GM19035 (cell line): ENCODE measurements at regions not wholly inside any gene's neighbourhood (a gene's known extent, or its start where the extent isn't known, plus 50 kb on each side); places are given as distances from the start of the nearest gene placed in this dataset.
A peak's percentile ranks its signal among the peaks of the same experiment; 100 is the strongest.

ENCODE experiments used
- ATAC-seq: cut with Tn5 transposase; IDR thresholded peaks from one replicate; pipeline ENCODE4 v1.9.1; 2021; ENCODE audit not compliant: unreplicated experiment

- ATAC-seq = no peak
These were observed 387.9 kb upstream of the ANO3 start for GRCh38 chr11:25943777-25944661.

DNA sequence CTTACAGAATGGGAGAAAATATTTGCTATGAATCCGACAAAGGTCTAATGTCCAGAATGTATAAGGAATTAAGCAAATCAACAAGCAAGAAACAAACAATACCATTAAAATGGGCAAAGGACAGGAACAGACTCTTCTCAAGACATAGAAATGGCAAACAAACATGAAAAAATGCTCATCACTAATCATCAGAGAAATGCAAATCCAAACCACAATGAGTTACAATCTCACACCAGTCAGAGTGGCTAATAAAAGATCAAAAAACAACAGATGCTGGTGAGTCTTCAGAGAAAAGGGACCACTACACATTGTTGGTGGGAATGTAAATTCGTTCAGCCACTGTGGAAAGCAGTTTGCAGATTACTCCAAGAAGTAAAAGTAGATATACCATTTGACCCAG lies 382.0 kb upstream of the ANO3 start:
- no peak for ATAC-seq

DNA sequence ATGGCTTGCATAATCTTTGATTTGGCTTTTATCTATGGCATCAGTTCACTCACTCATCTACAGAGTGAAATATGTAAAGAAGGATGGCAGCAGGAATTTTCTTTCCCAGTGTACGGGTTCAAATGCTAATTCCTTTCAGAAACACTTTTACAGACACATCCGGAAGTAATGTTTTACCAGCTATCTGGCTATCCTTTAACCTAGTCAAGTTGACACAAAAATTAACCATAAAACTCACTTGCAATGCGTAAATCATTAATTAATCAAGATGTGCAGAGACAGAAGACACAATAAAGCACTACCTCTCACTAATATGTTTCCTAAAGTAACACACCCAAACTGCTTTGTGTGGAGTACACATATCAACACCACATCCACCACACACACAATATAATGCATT lies 378.9 kb upstream of the ANO3 start:
- ATAC-seq = no peak

DNA sequence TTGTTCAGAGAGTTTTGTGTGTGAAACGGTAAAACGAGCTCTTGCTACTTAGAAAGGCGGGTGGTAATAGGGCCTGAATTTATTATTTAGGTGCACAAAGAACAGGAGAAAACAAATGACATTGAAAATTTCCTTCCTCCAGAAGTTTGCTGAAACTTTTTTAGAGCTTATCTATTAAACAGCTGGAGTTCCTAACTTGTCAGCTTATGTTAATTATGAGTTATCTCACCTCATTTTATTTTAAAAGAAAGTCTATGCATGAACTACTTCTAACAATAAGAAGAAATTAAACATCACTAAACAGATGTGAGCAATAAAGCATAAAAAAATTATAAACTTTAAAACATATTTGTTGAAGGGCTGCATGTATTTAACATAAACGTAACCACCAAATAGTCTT lies 373.9 kb upstream of the ANO3 start:
- ATAC-seq = no peak

DNA sequence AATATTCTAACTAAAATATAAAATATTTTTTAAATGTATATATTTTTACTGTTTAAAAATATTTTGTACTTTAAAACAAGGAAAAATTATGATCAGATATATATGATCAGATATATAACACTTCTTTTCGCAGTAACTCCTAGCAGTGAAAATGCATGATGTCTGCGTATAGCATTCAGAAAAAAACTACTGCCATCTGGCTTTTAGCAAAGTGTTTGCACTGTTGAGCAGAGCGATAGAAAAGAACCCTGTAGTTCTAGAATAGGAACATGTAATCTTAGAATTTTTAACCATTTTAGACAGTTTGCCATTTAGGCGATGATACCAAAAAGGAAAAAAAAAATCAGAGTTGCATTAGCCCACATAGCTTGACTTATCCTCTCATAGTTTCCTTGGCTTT lies 370.4 kb upstream of the ANO3 start:
- ATAC-seq = no peak

DNA sequence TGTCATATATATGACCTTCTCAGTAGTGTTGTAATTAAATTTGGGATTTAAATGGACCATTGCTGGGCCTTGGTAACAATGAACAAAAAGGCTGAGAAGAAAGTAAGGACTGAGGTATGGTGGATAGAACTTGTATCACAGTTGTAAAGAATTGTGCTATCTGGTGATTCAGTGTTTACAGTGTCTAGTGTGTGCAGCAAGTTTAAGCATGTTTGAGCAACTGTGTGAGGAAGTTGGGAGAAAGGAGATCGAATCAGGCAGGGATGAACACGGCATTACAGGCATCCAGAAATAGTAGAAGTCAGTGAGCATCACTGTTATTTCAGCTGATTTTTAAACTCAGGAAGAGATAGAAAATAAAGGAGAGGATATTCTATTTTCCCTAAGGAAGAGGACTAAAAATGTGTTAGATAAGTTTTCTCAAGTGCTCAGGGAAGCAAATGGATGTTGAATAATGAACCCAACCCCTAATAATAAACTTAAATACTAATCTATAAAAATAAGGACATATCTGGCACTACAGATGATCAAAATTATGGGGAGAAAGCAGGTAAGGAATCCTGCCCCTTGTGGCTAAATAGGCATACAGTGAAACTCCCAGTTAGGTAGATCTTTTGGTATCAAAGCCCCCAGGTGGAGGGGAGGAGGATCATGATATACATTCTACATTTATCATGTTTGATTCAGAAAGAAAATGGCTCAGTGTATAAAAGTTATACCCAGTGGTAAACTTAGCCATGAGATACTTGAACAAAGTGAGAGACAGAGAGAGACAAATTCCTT lies 361.0 kb upstream of the ANO3 start:
- no peak for ATAC-seq

GRCh38 chr11:25980091-25980490 lies 351.8 kb upstream of the ANO3 start:
- ATAC-seq = no peak

GRCh38 chr11:25981998-25982397 lies 349.9 kb upstream of the ANO3 start:
- ATAC-seq = peak; percentile 97

DNA sequence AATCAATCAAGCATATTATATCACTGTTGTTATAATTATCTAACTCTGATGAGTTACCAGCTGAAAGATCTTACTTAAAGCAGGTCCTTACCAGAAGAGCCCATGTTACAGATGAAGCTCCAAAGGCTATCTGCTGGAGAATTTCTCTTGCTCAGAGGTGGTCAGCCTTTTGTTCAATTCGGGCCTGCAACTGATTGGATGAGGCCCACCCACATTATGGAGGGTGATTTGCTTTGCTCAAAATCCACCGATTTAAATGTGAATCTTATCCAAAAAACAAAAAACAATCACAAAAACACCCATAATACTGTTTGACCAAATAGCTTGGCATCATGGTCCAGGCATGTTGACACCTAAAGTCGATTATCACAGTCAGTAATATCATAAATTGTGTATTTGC lies 348.6 kb upstream of the ANO3 start:
- ATAC-seq = no peak

- ATAC-seq = no peak
These were observed 343.8 kb upstream of the ANO3 start for GRCh38 chr11:25988178-25988577.

DNA sequence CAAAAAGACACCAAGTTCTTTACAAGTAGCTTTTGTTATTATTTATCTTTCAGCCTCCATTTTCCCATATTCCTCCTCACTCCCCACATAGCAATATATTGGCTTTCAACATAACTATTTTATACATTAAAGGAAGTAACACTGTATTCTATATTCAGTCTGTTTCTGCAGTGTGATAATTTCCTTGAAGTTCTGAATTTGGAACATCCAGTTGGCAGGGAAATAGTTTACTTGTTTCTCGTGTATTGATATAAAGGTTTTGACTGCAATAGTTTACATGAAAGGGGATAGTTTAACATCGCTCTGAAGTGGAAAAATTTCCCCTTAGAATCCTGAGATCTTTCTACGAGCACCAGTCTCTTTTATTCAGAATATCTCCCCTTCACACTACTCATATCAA lies 341.5 kb upstream of the ANO3 start:
- ATAC-seq = no peak

DNA sequence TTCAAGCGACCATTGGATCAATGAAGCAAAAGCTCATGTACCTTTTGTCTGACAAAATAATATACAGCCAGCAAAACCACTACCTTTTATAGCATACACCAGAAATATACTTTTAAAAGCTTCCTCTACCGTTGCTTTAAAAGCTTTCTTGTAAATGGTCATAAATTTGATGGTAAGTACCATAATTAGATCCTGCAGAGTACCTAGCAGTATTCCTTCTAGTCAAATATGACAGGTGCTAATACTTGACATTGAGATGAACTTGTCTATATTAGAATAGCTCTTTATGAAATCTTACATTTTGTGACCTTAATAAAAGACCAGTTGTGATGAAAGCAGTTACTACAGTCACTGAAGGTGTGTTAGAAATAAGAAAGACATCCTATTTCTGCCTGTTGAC lies 340.5 kb upstream of the ANO3 start:
- no peak for ATAC-seq

DNA sequence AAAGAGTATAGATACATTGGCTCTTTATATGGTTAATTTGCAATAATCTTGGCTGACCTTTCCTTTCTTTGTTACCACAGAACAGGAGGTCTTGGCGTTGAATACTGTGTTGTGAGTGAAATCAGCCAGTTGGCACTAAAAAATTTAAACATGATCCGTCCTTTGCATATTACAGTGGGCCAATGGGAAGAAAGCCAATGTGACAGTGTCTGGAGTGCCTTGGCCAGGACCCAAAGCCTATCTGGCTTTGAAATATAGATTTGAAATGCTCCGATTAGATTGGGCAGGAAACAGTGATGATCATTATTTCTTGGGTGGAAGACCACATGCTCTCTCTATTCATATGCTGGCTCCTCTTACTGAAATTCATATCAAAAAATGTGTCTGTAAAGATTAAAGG lies 339.6 kb upstream of the ANO3 start:
- ATAC-seq = no peak

- no peak for ATAC-seq
These were observed 338.9 kb upstream of the ANO3 start for GRCh38 chr11:25993016-25993415.

GRCh38 chr11:26011474-26011873 lies 320.5 kb upstream of the ANO3 start:
- no peak for ATAC-seq

- no peak for ATAC-seq
These were observed 317.3 kb upstream of the ANO3 start for GRCh38 chr11:26014456-26015115.

GRCh38 chr11:26017322-26017860 lies 314.5 kb upstream of the ANO3 start:
- ATAC-seq = no peak

GRCh38 chr11:26017903-26018302 lies 314.0 kb upstream of the ANO3 start:
- ATAC-seq = no peak

DNA sequence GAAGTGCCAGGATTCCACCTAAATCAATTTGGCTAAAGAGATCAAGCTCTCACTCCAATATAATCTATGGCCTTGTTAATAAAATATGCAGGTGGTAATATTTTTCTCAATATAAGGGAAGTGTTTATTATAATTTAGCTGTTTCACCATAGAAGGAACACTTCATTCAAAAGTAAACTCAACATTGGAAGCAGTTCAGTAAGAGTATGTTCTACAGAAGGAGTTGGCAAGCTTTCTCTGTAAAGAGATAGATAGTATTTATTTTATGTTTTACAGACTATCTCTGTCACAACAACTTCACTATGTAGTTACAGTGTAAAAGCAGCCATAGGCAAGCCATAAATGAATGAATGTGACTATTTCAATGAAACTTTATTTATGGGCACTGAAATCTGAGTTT lies 313.6 kb upstream of the ANO3 start:
- ATAC-seq = no peak

GRCh38 chr11:26019386-26019785 lies 312.5 kb upstream of the ANO3 start:
- no peak for ATAC-seq

DNA sequence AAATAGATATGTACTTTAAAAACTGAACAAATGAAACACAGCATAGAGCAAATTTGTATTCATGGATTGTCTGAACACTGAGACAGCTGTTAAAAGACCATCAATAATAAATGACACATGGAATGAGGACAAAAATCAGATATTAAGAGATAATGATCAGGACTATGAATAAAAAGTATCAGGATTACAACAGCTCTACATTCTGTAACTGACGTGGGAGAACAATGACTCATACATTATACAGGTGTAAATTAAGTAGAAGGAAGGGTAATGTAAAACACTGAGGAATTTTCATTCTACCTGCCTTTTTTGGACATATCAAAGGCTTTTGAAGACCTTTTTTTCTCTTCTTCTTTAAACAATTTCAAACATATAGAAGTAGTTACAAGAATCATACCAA lies 310.9 kb upstream of the ANO3 start:
- ATAC-seq = no peak

DNA sequence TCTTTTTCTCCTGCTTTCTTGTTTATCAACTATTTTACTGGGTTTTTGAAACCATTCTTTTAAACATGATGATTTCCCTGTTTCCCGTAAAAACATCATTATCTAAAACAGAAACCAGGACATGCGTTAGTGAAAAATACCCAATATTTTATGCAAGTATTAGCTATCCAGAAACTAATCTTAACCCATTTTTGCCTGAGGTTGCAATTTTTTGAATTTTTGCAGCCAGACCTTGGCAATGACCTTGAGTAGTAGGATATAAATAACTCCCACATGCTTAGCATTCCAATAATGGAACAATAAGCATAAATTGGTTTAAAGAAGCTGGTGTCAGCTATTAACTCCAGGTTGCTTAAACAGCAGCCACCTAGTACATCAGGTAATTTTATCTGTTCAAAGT lies 308.9 kb upstream of the ANO3 start:
- ATAC-seq = no peak
